Anterior cingulate cortex (tissue), 58 donors: ENCODE measurements at regions not wholly inside any gene's neighbourhood (a gene's known extent, or its start where the extent isn't known, plus 50 kb on each side); places are given as distances from the start of the nearest gene placed in this dataset.
A peak's percentile ranks its signal among the peaks of the same experiment; 100 is the strongest.
"Not testable (repeated sequence)": the region's sequence is repeated elsewhere in the genome, so short reads cannot be mapped to it uniquely, and the experiment has no call there.

Experiments
- DNase-seq, 58 donors: peaks; one replicate each; lab custom pipeline; 2025; lab: John Stamatoyannopoulos, UW

GRCh38 chr14:106537597-106537996 lies 1011.2 kb downstream of the TMEM121 start:
- not testable (repeated sequence) for DNase-seq

- DNase-seq, result no peak
Measured at GRCh38 chr14:106538201-106538600, 1011.8 kb downstream of the TMEM121 start.

GRCh38 chr14:106547735-106548434 lies 1021.5 kb downstream of the TMEM121 start:
- DNase-seq, result no peak

- DNase-seq, result no peak
Measured at GRCh38 chr14:106549064-106549463, 1022.7 kb downstream of the TMEM121 start.

GRCh38 chr14:106551265-106551664 lies 1024.9 kb downstream of the TMEM121 start:
- DNase-seq, result no peak

- DNase-seq, result not testable (repeated sequence)
Measured at GRCh38 chr14:106556211-106556610, 1029.8 kb downstream of the TMEM121 start.

- peak in 1 of 58 donors; percentile 0 for DNase-seq
Measured at GRCh38 chr14:106556665-106557289, 1030.4 kb downstream of the TMEM121 start.

GRCh38 chr14:106562451-106562850 lies 1036.1 kb downstream of the TMEM121 start:
- DNase-seq, result no peak

- no peak for DNase-seq
Measured at GRCh38 chr14:106564058-106564643, 1037.8 kb downstream of the TMEM121 start.

- DNase-seq, result no peak
Measured at GRCh38 chr14:106578481-106578880, 1052.1 kb downstream of the TMEM121 start.

- DNase-seq, result no peak
Measured at GRCh38 chr14:106579084-106579483, 1052.7 kb downstream of the TMEM121 start.

GRCh38 chr14:106585692-106586091 lies 1059.3 kb downstream of the TMEM121 start:
- DNase-seq, result no peak

GRCh38 chr14:106586098-106586704 lies 1059.8 kb downstream of the TMEM121 start:
- DNase-seq, result no peak

GRCh38 chr14:106591539-106591938 lies 1065.2 kb downstream of the TMEM121 start:
- DNase-seq, result not testable (repeated sequence)

- DNase-seq, result not testable (repeated sequence)
Measured at GRCh38 chr14:106592115-106592852, 1065.9 kb downstream of the TMEM121 start.

GRCh38 chr14:106599209-106599608 lies 1072.8 kb downstream of the TMEM121 start:
- no peak for DNase-seq

- DNase-seq, result no peak
Measured at GRCh38 chr14:106605548-106606448, 1079.4 kb downstream of the TMEM121 start.

- DNase-seq, result no peak
Measured at GRCh38 chr14:106606936-106607335, 1080.6 kb downstream of the TMEM121 start.

GRCh38 chr14:106610691-106611090 lies 1084.3 kb downstream of the TMEM121 start:
- no peak for DNase-seq

- no peak for DNase-seq
Measured at GRCh38 chr14:106613256-106613655, 1086.9 kb downstream of the TMEM121 start.
